ENCODE measurements at regions not wholly inside any gene's neighbourhood (a gene's known extent, or its start where the extent isn't known, plus 50 kb on each side); places are given as distances from the start of the nearest gene placed in this dataset.
"Not testable (repeated sequence)": the region's sequence is repeated elsewhere in the genome, so short reads cannot be mapped to it uniquely, and the experiment has no call there.

GRCh38 chr7:114812570-114812969 is 109.3 kb upstream of the MDFIC start:
- DNase-seq: no peak

- no peak for DNase-seq
These were observed 108.3 kb upstream of the MDFIC start for GRCh38 chr7:114813624-114814023.

GRCh38 chr7:114817036-114817435 is 104.9 kb upstream of the MDFIC start:
- not testable (repeated sequence) for DNase-seq

- DNase-seq: no peak
These were observed 103.4 kb upstream of the MDFIC start for GRCh38 chr7:114818501-114818900.

GRCh38 chr7:114819616-114820362 is 102.1 kb upstream of the MDFIC start:
- DNase-seq: no peak

GRCh38 chr7:114821030-114821900 is 100.6 kb upstream of the MDFIC start:
- no peak for DNase-seq

- DNase-seq: no peak
These were observed 99.8 kb upstream of the MDFIC start for GRCh38 chr7:114822131-114822530.

- no peak for DNase-seq
These were observed 99.0 kb upstream of the MDFIC start for GRCh38 chr7:114822844-114823243.

- no peak for DNase-seq
These were observed 98.6 kb upstream of the MDFIC start for GRCh38 chr7:114823290-114823689.

- no peak for DNase-seq
These were observed 96.4 kb upstream of the MDFIC start for GRCh38 chr7:114825423-114825951.

GRCh38 chr7:114830952-114831351 is 90.9 kb upstream of the MDFIC start:
- no peak for DNase-seq

GRCh38 chr7:114832906-114833595 is 88.8 kb upstream of the MDFIC start:
- DNase-seq: no peak

- no peak for DNase-seq
These were observed 86.6 kb upstream of the MDFIC start for GRCh38 chr7:114835303-114835702.

GRCh38 chr7:114835861-114836260 is 86.0 kb upstream of the MDFIC start:
- DNase-seq: no peak

- DNase-seq: no peak
These were observed 79.3 kb upstream of the MDFIC start for GRCh38 chr7:114842551-114843065.

- no peak for DNase-seq
These were observed 78.8 kb upstream of the MDFIC start for GRCh38 chr7:114843102-114843501.

- no peak for DNase-seq
These were observed 70.4 kb upstream of the MDFIC start for GRCh38 chr7:114851406-114852061.

GRCh38 chr7:114852293-114852692 is 69.6 kb upstream of the MDFIC start:
- no peak for DNase-seq

GRCh38 chr7:114853189-114853588 is 68.7 kb upstream of the MDFIC start:
- DNase-seq: no peak

- DNase-seq: no peak
These were observed 67.5 kb upstream of the MDFIC start for GRCh38 chr7:114854369-114854768.

GRCh38 chr7:114856625-114857024 is 65.3 kb upstream of the MDFIC start:
- no peak for DNase-seq

GRCh38 chr7:114857605-114858004 is 64.3 kb upstream of the MDFIC start:
- DNase-seq: no peak

- no peak for DNase-seq
These were observed 62.4 kb upstream of the MDFIC start for GRCh38 chr7:114859477-114859876.

Data from activated CD8-positive, alpha-beta memory T cell treated with anti-CD3 and anti-CD28 coated beads, Interleukin-2, amount 50 U/mL, for 4 hours (primary cell).